GM23338 (cell line): ENCODE measurements at regions not wholly inside any gene's neighbourhood (a gene's known extent, or its start where the extent isn't known, plus 50 kb on each side); places are given as distances from the start of the nearest gene placed in this dataset.

Experiments
- CTCF ChIP-seq, 2 experiments: fragments of 200-600 bp in 1 of 2; sonication (generic) in 1 of 2; conservative IDR thresholded peaks; 2 replicates each; pipeline versions ENCODE4 v1.5.1 to v1.6.1; 2016 to 2017; ENCODE audit warnings: antibody characterized with exemption in 2 of 2, low read depth in 2 of 2, mild to moderate bottlenecking in 2 of 2, moderate library complexity in 1 of 2
- EZH2 ChIP-seq: fragments of 200-600 bp; sonication (generic); IDR thresholded peaks from one replicate; pipeline ENCODE4 v1.8.0; 2017; ENCODE audit warnings: antibody characterized with exemption, mild to moderate bottlenecking, low read depth; ENCODE audit not compliant: unreplicated experiment

GRCh38 chr4:176959980-176960379 lies 167.3 kb upstream of the VEGFC start:
- no peak for TF ChIP-seq EZH2
- no peak for TF ChIP-seq CTCF (conservative IDR thresholded peaks at IDR 0.05; ENCODE audit: low read depth in 2 of 2)
